ENCODE measurements at regions not wholly inside any gene's neighbourhood (a gene's known extent, or its start where the extent isn't known, plus 50 kb on each side); places are given as distances from the start of the nearest gene placed in this dataset.

- TF ChIP-seq CTCF (IDR thresholded peaks at IDR 0.05) (no peak), POLR2A (IDR thresholded peaks at IDR 0.05) (no peak)
Observed at GRCh38 chr13:31670831-31671617, 68.3 kb upstream of the RXFP2 start.

Data from esophagus squamous epithelium (tissue), 4 donors.